Ectodermal cell (in vitro differentiated cells): ENCODE measurements at regions not wholly inside any gene's neighbourhood (a gene's known extent, or its start where the extent isn't known, plus 50 kb on each side); places are given as distances from the start of the nearest gene placed in this dataset.

Experiments
- H3K27ac ChIP-seq: 2 replicates; pipeline ENCODE4 v1.7.0; 2013; ENCODE audit warnings: mild to moderate bottlenecking, low read depth, low read length; ENCODE audit not compliant: insufficient read depth, poor library complexity, severe bottlenecking
- H3K27me3 ChIP-seq: 2 replicates; pipeline ENCODE4 v1.7.0; 2013; ENCODE audit warnings: mild to moderate bottlenecking, low read length; ENCODE audit not compliant: insufficient read depth, control insufficient read depth, poor library complexity, severe bottlenecking
- H3K36me3 ChIP-seq: one replicate; pipeline ENCODE4 v1.7.0; 2013; ENCODE audit warnings: low read length; ENCODE audit not compliant: control insufficient read depth, insufficient read depth
- H3K4me1 ChIP-seq: one replicate; pipeline ENCODE4 v1.7.0; 2013; ENCODE audit warnings: low read length; ENCODE audit not compliant: control insufficient read depth, insufficient read depth
- H3K4me3 ChIP-seq: 2 replicates; pipeline ENCODE4 v1.7.0; 2013; ENCODE audit warnings: low read depth, low read length, control low read depth; ENCODE audit not compliant: insufficient read depth
- H3K9me3 ChIP-seq: 2 replicates; pipeline ENCODE4 v1.7.0; 2013; ENCODE audit warnings: mild to moderate bottlenecking, low read length, moderate library complexity; ENCODE audit not compliant: control insufficient read depth
- WGBS, 2 experiments: methylation state at CpG; one replicate each; pipeline ENCODE4 v1.1.7; 2013; ENCODE audit warnings: missing lambda C conversion rate in 2 of 2; 5-methylcytosine and 5-hydroxymethylcytosine counted together

DNA sequence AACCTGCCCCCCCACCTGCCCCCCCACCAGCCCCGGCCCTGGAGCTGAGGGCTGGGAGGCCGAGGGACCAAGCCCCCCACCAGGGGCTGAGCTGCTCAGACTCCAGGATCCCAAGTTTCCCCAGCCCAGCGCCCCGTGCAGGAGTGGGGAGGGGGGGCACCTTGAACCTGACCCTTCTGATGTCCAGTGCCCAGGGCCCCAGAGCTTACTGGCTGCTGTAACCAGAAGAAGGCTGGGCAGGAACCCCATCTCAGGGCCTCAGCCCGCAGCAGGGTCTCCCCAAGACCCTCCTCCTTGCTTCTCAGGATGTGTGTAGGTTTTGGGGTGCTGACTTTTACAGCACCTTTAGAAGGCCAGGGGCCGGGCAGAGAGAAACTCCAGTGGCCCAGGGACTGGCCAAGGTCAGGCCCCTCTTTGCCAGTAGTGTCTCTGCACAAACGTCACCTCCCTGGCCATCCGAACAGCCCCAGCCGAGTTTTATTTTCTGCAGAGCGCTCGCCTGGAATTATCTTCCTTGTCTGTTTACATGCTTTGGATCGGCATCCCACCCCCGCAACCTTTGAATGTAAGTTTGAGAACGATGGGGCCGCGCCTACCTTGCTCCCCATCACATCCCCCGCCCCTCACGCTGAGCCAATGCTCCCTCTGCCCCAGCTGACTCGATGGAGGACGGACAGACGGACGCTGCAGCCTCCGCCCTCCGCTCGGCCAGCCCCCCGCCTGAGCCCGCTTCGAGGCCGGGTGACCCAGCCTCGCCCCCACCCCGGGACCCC is 70.1 kb upstream of the CASZ1 start:
- Histone ChIP-seq H3K27ac (no peak overlapping the region), H3K36me3 (no peaks in the 10 kb centered on the region), H3K27me3 (peaks cover 54% of the 10 kb centered on the region), H3K4me3 (peak overlapping the region; percentile 38), H3K9me3 (no peaks in the 10 kb centered on the region), H3K4me1 (peaks cover 11% of the 10 kb centered on the region)
- 5% methylated on average over 30 to 31 of the region's 31 CpGs for WGBS, 2 experiments

DNA sequence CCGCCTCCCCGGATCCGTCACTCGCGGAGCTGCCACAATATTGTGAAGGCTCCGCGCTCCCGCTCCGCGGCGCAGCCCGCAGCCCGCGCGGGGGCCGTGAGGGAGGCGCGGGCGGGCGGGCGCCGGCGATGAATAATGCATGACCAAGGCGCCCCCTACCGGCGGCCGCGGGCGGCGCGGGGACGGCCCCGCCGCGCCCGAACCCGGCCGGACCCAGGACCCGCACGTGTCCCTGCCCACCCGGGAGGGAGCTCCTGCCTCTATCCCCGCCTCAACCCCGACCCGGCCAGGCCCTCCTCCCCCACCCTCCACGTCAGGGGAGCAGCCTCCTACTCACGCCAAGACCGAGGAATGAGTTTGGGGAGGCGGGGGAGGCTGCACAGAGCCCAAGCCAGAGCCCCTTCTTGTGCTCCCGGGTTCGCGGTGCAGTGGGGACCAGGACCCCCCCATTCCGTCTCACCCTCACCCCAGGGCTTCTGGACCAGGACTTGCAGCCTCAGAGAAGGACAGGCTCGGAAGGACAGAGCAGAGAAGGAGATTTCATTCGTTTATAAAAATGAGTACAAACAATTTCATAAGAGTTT is 70.8 kb upstream of the CASZ1 start:
- peaks cover 11% of the 10 kb centered on the region for H3K4me1 ChIP-seq
- no peaks in the 10 kb centered on the region for H3K9me3 ChIP-seq
- peaks cover 54% of the 10 kb centered on the region for H3K27me3 ChIP-seq
- no peaks in the 10 kb centered on the region for H3K36me3 ChIP-seq
- H3K27ac ChIP-seq: no peak overlapping the region
- 3 to 4% methylated on average over 53 to 54 of the region's 54 CpGs for WGBS, 2 experiments
- H3K4me3 ChIP-seq: peak overlapping the region; percentile 38

DNA sequence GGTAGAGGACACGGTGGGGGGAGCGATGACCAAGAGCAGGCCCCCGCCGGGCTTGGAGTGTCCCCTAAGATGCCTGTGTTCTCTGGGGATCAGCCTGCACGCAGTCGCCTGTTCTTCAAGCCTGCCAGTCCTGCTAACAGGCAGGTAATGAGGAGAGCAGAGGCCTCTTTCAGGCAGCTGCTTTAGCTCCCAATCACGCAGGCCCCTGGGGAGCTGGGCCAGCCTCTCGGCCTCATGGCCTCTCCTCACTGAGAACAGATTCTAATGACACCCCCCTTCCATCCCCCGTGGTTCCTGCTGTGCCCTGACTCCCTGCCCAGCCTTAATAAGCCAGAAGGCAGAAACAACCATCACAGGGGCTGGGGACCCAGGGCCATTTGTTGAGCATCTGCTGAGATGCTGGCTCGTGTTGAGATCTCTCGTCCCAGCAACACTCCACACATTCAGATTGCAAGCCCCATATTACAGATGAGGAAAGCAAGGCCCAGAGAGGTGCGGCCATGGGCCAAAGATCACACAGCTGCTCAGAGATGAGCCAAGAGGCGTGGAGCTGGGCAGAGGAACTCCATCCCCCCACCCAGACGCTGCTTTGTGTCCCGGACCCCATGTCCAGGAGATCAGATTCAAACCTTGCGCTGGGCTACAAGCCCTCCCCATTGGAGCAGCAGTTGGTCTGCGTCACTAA is 71.6 kb upstream of the CASZ1 start:
- H3K27ac ChIP-seq: no peak overlapping the region
- no peaks in the 10 kb centered on the region for H3K36me3 ChIP-seq
- WGBS, 2 experiments: 68 to 69% methylated on average over 17 of the region's 17 CpGs
- no peak overlapping the region for H3K4me3 ChIP-seq
- H3K4me1 ChIP-seq: peaks cover 11% of the 10 kb centered on the region
- peaks cover 54% of the 10 kb centered on the region for H3K27me3 ChIP-seq
- H3K9me3 ChIP-seq: no peaks in the 10 kb centered on the region

DNA sequence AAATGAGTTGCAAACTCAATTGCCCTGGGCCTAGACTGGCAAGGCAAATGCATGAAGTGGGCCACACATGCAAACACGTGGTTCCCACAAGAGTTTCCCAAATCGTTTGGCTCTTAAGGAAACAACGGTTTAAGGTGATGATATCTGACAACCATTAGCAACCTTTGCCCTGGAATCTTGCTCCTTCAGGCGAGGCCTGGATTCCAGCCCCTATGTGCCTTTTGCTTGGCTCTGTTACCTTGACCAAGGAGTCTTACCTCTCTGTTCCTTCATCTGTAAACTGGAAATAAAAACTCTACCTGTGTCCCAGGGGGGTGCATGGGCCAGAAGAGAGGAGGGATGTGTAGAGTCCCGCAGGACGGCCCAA is 72.1 kb upstream of the CASZ1 start:
- Histone ChIP-seq H3K27me3 (peaks cover 53% of the 10 kb centered on the region), H3K9me3 (no peaks in the 10 kb centered on the region), H3K4me1 (peaks cover 11% of the 10 kb centered on the region), H3K27ac (no peak overlapping the region), H3K36me3 (no peaks in the 10 kb centered on the region), H3K4me3 (no peak overlapping the region)
- 87 to 90% methylated on average over 6 of the region's 6 CpGs for WGBS, 2 experiments

DNA sequence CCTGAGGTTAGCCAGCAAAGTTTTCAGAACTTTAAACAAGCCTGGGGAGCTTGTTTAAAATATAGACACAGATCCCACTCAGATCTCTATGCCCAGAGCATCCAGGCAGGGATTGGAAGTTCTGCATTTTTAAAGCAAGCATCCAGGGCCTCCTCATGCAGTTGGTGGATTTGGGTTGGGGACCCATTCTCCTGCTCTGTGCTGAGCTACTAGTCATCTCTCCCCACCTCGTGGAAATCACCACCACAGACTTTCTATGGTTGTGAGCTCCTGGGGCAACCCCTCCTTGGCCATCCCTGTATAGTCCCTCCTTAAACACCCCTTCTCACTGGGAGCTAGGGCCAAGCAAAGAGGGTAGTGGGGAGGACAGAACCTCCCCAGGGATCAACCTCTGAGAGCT is 73.5 kb upstream of the CASZ1 start:
- 65% methylated on average over 1 of the region's 1 CpG for WGBS, 2 experiments
- H3K9me3 ChIP-seq: no peaks in the 10 kb centered on the region
- peaks cover 11% of the 10 kb centered on the region for H3K4me1 ChIP-seq
- no peak overlapping the region for H3K27ac ChIP-seq
- H3K4me3 ChIP-seq: no peak overlapping the region
- H3K27me3 ChIP-seq: peaks cover 39% of the 10 kb centered on the region
- H3K36me3 ChIP-seq: no peaks in the 10 kb centered on the region

DNA sequence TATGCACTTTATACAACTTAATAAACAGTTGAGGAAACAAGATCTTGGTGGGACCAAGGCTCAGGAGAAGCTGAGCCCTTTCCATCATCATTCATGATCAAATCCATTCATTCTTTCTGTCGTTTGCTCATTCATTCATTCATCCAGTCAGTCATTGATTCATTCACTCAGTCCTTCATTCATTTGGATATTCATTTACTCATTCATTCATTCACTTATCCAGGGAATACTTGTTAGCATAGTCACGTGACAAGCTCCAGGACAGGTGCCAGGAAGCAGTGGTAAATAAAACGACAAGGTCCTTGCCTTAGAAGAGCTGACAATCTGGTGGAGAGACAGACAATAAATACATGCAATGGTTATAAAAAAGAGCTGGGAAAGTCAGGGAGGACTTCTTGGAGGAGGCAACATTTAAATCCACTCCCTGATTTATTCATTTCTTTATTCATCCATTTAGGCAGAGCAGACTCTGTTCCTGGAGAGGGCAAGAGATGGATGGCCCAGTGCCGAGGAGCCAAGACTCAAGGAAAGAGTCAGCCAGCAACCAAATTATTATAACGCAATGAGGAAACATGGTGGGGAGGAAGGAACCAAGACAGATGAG is 74.1 kb upstream of the CASZ1 start:
- Histone ChIP-seq H3K27me3 (peaks cover 33% of the 10 kb centered on the region), H3K9me3 (no peaks in the 10 kb centered on the region), H3K36me3 (no peaks in the 10 kb centered on the region), H3K4me1 (peaks cover 11% of the 10 kb centered on the region), H3K4me3 (no peak overlapping the region), H3K27ac (no peak overlapping the region)
- 90 to 91% methylated on average over 5 of the region's 5 CpGs for WGBS, 2 experiments

DNA sequence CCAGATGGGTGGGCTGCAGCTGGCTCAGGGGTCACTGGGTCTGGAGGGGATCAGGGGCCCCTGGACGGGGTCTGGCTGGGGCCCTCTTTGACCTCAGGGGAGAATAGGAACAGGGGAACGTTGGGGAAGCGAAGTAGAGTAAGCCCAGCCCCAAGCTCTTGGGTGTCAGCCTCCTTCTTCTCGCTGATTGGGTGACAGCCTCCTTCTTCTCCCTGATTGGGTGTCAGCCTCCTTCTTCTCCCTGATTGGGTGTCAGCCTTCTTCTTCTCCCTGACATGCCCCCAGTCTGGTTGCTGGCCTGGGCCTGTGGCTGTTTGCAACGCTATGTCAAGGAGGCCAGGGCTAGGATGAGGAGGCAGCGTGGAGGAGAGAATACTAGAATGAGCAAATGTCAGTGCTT is 76.7 kb upstream of the CASZ1 start:
- H3K4me1 ChIP-seq: no peaks in the 10 kb centered on the region
- H3K4me3 ChIP-seq: no peak overlapping the region
- 76 to 77% methylated on average over 6 of the region's 6 CpGs for WGBS, 2 experiments
- H3K36me3 ChIP-seq: no peaks in the 10 kb centered on the region
- H3K27me3 ChIP-seq: peaks cover 10% of the 10 kb centered on the region
- no peak overlapping the region for H3K27ac ChIP-seq
- no peaks in the 10 kb centered on the region for H3K9me3 ChIP-seq

DNA sequence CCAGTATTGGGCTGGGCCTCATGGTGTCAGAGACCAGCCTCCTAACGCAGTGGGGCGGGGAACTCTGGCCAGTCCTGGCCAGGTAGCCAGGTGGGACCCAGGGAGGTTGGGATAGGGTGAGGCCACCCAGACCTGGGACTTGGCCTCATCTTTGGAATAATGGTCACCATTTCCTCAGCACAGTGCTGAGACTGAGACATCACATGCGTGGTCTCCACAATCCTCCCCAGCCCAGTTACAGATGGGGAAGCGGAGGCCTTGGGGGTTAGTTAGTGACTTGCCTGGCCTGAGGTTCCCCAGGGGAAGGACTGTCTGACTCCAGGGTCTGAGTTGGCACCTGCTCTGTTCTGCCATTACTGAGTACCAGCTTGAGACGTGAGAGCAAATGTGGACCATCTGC is 77.9 kb upstream of the CASZ1 start:
- Histone ChIP-seq H3K9me3 (no peaks in the 10 kb centered on the region), H3K27me3 (no peaks in the 10 kb centered on the region), H3K36me3 (no peaks in the 10 kb centered on the region), H3K4me1 (no peaks in the 10 kb centered on the region), H3K27ac (no peak overlapping the region), H3K4me3 (no peak overlapping the region)
- 93 to 96% methylated on average over 5 of the region's 5 CpGs for WGBS, 2 experiments

DNA sequence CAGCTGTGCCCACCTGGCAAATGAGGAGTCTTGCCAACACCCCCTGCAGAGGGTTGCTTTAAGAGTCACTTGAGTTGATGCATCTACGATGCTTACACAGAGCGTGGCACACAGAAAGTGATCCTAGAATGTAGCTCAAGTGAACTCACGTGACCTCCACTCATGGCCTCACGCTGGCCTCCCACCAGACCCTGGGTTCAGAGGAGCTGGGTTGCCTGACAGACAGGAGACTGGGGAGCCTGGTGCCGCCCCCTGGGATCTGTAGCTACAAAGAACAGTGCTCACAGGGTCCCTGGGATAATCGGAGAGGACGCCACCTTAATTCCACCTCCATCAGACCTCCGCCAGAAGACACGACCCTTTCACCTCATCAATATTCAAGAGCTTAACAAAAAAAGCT is 81.4 kb upstream of the CASZ1 start:
- no peaks in the 10 kb centered on the region for H3K27me3 ChIP-seq
- H3K4me1 ChIP-seq: no peaks in the 10 kb centered on the region

DNA sequence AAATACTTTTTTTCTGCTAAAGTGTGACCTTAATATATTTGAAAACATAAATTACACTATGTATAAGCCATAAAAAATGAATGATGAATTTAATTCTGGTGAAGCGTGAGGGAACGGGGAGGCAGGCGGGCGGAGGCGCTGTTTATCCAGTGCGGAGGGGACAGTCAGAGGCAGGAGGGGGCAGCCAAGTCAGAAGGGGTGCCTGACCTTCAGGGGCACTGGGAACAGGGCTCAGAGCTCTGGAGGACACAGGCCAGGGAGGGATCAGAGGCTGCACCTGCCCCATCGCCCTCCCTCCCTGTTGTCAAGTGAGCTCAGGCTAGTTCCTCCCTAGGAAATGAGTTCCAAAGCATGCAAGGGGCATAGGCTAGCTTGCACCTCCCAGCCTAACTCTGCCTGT is 82.0 kb upstream of the CASZ1 start:
- Histone ChIP-seq H3K9me3 (no peaks in the 10 kb centered on the region), H3K4me1 (no peaks in the 10 kb centered on the region), H3K36me3 (no peaks in the 10 kb centered on the region), H3K27me3 (no peaks in the 10 kb centered on the region), H3K4me3 (no peak overlapping the region), H3K27ac (no peak overlapping the region)
- WGBS, 2 experiments: 90 to 91% methylated on average over 7 of the region's 7 CpGs

More for the DNA sequence above, 81.4 kb upstream of the CASZ1 start:
- H3K4me3 ChIP-seq: no peak overlapping the region
- 88 to 95% methylated on average over 6 to 9 of the region's 9 CpGs for WGBS, 2 experiments
- no peak overlapping the region for H3K27ac ChIP-seq
- H3K9me3 ChIP-seq: no peaks in the 10 kb centered on the region
- no peaks in the 10 kb centered on the region for H3K36me3 ChIP-seq
